ENCODE measurements at regions not wholly inside any gene's neighbourhood (a gene's known extent, or its start where the extent isn't known, plus 50 kb on each side); places are given as distances from the start of the nearest gene placed in this dataset.
"Not testable (repeated sequence)": the region's sequence is repeated elsewhere in the genome, so short reads cannot be mapped to it uniquely, and the experiment has no call there.

DNA sequence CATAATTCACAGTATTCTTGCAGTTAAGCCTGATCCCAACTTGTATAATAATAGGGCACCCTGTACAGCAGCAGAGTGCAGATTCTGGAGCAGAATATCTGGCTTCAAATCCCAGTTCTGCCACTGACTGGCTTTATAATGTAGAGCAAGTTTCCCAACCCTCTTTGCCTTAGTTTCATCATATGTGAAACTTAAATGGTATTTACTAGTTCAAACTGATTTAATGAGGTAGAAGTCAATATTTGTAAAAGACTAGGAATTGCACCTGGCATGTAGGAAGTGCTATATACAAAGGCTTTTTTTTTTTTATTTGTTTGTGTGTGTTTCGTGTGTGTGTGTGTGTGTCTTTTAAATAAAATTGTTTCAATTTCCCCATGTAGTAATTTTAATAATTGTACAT lies 125.9 kb downstream of the CCER1 start:
- no peak for DNase-seq (ENCODE audit: low spot score)

DNA sequence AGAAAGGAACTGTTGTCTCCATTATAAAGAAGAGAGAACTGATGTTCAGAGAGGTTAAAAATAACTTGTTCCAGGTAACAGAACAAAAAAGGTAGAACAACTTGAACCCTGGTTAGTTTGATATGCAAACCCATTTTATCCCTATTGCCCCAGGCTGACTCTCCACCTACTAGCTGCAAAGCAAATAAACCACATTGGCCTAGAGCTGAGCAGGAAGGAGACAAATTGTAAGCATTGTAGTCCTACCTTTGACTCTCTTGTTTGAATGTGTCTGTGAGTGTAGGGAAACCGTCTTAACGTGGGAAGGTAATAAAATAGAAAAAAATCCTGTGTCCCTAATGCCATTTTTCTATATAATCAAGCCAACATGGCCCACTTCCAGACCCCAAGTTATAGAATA lies 126.4 kb downstream of the CCER1 start:
- no peak for DNase-seq (ENCODE audit: low spot score)

GRCh38 chr12:90827567-90827966 lies 127.4 kb downstream of the CCER1 start:
- no peak for DNase-seq (ENCODE audit: low spot score)

GRCh38 chr12:90826036-90826435 lies 128.9 kb downstream of the CCER1 start:
- no peak for DNase-seq (ENCODE audit: low spot score)

GRCh38 chr12:90823859-90824258 lies 131.1 kb downstream of the CCER1 start:
- no peak for DNase-seq (ENCODE audit: low spot score)

- DNase-seq (ENCODE audit: low spot score): no peak
Measured at GRCh38 chr12:90819709-90820108, 135.3 kb downstream of the CCER1 start.

GRCh38 chr12:90816353-90817089 lies 138.5 kb downstream of the CCER1 start:
- peak; percentile 6 for DNase-seq (ENCODE audit: low spot score)

DNA sequence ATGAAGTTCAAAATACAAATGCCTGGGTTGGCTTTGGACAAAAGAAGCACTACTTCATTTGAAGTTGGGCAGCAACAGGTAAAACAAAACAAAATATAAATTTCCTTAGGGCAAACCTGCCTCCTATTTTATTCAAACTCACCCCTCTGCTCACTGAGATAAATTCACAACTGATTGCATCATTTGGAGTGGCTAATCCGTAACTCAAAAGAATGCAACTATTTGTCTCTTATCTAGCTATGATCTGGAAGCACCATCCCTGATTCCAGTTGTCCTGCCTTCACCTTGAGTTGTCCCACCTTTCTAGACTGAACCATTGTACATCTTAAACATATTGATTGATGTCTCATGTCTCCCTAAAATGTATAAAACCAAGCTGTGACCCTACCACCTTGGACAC lies 145.0 kb downstream of the CCER1 start:
- DNase-seq (ENCODE audit: low spot score): no peak

DNA sequence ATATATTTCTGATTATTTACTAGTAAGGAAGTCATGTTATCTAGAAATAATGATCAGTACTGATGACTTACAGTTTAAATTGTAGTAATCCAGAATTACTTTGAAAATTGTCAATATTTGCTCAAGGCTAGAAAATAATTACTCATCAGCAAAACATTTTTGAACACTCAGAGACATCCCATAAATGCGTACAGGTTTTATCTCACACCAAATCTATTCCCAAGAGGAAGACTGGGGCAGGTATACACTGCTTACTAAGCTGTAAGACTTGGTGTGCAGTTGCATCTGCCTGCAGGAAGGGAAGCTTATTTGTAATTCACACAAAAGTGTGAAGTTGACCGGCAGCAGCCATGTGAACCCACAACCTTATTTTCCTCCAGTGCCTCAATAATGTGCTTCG lies 146.4 kb downstream of the CCER1 start:
- DNase-seq (ENCODE audit: low spot score): no peak

- DNase-seq (ENCODE audit: low spot score): no peak
Measured at GRCh38 chr12:90802727-90803126, 152.2 kb downstream of the CCER1 start.

DNA sequence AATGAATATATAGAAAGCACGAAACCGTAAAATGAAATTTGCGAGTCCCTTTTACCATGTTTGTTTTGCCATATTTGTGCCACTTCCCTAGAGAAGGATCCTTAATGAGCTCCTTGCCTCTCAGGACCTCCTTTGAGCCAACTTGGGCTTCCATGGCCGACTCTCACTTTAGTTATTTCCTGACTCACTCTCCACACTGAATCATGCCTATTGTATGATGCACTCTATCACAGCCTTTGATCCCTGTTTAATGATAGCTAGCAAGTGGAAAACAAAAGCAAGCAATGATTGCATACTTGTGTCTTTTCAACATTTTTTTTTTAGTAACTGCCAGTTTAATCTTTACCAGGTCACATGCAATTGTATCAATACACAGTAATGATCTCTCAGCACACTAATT lies 153.2 kb downstream of the CCER1 start:
- DNase-seq (ENCODE audit: low spot score): peak; percentile 22

DNA sequence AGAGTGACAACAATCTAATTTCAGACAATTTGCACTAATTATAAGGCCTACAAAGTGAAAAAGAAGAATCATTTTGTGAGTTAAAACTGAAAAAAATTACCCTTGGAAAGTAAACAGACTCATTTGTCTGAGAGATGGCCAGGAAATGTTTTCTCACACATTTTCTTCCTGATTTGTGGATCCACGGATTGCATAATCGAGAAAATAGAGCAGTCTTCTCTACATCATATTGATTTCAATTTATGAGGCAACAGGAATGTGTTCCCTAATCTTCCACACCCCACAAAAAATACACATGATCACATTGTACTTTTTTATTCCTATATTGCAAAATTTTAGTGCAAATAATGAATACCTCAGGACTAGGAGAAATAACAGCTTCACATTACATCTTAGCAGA lies 160.8 kb downstream of the CCER1 start:
- no peak for DNase-seq (ENCODE audit: low spot score)

DNA sequence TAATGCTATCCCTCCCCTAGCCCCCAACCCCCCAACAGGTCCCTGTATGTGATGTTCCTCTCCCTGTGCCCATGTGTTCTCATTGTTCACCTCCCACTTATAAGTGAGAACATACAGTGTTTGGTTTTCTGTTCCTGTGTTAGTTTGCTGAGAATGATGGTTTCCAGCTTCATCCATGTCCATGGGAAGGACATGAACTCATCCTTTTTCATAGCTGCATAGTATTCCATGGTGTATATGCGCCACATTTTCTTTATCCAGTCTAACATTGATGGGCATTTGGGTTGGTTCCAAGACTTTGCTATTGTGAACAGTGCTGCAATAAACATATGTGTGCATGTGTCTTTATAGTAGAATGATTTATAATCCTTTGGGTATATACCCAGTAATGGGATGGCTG lies 162.3 kb downstream of the CCER1 start:
- DNase-seq (ENCODE audit: low spot score): not testable (repeated sequence)

GRCh38 chr12:90791445-90791844 lies 163.5 kb downstream of the CCER1 start:
- DNase-seq (ENCODE audit: low spot score): no peak

DNA sequence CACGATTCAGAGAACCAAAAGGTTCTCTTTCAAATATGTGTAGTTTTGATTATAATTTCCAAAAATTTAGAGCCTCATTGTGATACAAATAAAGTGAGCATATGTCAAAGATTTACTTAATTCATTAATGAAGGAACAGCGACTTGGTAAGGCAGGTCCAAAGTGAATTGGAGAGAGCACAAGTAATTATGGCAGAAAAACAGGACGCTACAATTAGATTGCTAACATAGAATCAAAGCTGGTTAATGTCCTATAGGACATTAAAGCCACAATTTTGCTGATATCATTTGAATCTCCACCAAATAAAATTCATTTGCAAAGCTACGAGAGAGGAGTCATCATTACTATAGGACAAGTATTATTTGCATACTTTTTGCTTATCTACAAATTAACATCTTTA lies 164.2 kb downstream of the CCER1 start:
- no peak for DNase-seq (ENCODE audit: low spot score)

DNA sequence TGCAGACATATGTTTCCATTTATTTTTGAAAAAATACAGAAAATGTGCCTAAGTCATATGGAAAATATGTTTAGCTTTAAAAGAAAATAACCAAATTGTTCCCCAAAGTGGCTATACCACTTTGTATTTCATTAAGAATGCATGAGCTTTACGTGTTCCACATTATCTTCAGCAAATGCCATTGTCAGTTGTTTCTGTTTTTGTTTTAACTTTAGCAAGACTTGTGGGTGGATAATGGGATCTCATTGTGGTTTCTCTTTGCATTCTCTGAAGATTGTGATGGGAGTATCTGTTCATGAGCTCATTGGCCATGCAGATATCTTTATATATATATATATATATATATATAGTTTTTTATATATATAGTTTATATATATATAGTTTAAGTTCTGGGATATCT lies 181.5 kb downstream of the CCER1 start:
- no peak for DNase-seq (ENCODE audit: low spot score)

- peak; percentile 2 for DNase-seq (ENCODE audit: low spot score)
Measured at GRCh38 chr12:90770861-90771260, 184.1 kb downstream of the CCER1 start.

GRCh38 chr12:90757957-90758356 lies 197.0 kb downstream of the CCER1 start:
- no peak for DNase-seq (ENCODE audit: low spot score)

GRCh38 chr12:90745211-90745610 lies 209.8 kb downstream of the CCER1 start:
- DNase-seq (ENCODE audit: low spot score): no peak

DNA sequence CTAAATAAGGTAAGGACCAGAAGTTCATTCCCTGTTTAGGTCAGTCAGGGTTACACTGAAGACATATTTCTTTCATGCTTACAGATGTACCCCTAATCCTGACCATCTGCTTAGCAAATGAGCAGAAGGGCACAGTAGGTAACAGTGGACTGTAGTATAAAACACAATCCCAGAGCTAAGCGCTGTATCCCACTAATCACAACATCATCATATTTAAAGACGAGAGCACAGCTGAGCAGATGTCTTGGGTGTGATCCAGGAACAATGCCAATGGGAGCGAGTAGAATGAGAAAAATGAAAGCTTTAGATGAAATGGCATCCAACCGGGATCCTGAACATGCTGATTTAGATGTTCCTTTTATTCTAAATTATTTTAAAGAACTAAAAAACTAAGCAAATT lies 213.4 kb downstream of the CCER1 start:
- DNase-seq (ENCODE audit: low spot score): no peak

DNA sequence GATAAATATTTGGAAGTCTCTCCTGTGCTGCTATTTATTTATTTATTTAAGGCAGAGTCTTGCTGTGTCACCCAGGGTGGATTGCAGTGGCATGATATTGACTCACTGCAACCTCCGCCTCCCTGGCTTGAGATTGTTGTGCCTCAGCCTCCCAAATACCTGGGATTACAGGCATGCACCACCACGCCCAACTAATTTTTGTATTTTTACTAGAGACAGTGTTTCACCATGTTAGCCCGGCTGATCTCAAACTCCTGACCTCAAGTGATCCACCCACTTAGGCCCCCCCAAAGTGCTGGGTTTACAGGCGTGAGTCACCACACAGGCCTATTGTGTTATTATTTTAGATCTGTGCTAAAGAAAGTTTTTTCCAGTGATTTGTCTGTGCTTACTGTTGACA lies 225.2 kb downstream of the CCER1 start:
- DNase-seq (ENCODE audit: low spot score): peak; percentile 24

DNA sequence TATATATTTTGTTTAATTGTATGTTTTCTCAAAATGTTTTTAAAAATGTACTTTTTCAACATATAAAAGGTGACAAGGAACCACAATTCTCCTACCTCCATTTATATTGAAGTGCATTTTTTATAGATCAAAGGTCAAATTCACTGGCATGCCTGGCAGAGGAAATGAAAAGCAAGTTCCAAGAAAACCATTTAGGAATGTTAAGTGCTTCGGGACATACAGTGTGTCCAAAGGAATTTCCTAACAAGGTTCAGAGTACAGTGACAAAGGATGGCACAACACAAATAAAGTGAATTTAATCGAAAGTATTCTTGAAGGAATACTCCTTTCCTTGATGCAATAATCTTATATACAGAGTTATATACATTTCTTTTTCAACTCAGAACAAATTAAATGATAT lies 242.3 kb downstream of the CCER1 start:
- peak; percentile 45 for DNase-seq (ENCODE audit: low spot score)

DNA sequence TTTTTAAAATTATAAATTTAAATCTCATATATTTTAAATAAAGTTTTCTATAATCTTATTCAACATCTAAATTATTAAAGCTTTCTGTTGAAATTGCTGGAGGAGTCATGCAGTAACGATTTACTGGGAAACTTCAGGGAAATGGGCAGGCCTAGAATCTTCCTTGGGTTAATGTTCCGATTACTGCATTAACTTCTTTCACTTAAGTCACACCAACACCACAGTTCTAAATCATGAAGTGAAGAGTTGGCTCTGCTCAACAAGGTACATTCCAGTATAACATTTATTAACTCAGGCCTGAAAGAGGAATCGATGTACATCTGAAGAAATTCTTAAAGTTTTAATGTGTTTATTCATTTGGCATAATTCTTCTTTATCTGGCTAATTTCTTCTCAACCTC lies 244.3 kb downstream of the CCER1 start:
- no peak for DNase-seq (ENCODE audit: low spot score)

DNA sequence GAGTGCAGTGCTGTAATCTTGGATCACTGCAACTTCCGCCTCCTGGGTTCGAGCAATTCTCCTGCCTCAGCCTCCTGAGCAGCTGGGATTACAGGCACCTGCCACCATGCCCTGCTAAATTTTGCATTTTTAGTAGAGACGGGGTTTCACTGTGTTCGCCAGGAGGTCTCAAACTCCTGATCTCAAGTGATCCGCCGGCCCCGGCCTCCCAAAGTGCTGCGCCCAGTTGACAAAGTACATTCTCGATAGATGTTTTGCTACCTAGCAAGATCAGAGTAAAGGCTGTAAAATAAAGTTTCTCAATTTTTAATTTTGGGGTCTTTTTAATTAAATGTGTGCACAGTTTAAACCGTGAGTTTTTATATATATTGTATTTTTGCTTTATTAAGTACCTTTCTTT lies 248.9 kb downstream of the CCER1 start:
- DNase-seq (ENCODE audit: low spot score): no peak
